ENCODE measurements at regions not wholly inside any gene's neighbourhood (a gene's known extent, or its start where the extent isn't known, plus 50 kb on each side); places are given as distances from the start of the nearest gene placed in this dataset.
"Not testable (repeated sequence)": the region's sequence is repeated elsewhere in the genome, so short reads cannot be mapped to it uniquely, and the experiment has no call there.

DNA sequence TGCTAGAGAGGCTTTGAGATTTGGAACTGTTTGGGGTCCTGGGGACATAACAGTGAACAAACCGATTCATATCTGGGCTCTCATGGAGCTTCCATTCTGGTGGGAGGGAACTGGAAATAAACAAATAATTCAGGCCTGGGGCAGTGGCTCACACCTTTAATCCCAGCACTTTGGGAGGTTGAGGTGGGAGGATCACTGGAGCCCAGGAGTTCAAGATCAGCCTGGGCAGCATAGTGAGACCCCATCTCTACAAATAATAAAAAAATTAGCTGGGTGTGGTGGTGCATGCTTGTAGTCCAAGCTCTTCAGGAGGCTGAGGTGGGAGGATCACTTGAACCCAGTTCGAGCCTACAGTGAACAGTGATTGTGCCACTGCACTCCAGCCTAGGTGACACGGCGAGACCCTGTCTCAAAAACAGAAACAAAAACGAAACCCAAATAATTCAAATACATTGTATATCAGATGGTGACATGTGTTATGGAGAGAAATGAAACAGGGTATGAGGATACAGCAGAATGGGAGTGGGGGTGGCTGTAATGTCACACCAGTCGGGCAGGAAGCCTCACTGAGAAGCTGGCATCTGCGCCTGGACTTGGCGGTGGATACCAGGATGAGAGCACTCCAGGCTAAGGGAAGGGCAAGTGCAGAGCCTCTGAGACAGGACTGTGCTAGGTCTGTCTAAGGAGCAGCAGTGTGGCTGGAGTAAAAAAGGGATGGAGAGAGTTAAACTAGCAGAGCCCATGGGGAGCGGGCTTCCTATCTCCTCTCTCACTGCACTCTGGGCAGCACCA lies 131.1 kb upstream of the ZNF536 start:
- CTCF ChIA-PET = interaction anchor here (0.6 kb wide), 1 partner anchor 403 kb away, joined by 3 read pairs; no protein-coding TSS in a partner anchor
- H3K4me3 Mint-ChIP-seq = no peak overlapping the region
- H3K9me3 Mint-ChIP-seq = no peaks in the 10 kb centered on the region
- no peak for DNase-seq
- peaks cover 14% of the 10 kb centered on the region for H3K27me3 Mint-ChIP-seq (ENCODE audit: low read depth)
- H3K36me3 Mint-ChIP-seq (ENCODE audit: low read depth) = no peaks in the 10 kb centered on the region
- H3K4me1 Mint-ChIP-seq (ENCODE audit: low read depth) = no peaks in the 10 kb centered on the region
- intact Hi-C loops (cut with micrococcal nuclease) = no loop called here
- H3K27ac Mint-ChIP-seq = no peak overlapping the region

- no peaks in the 10 kb centered on the region for H3K4me1 Mint-ChIP-seq (ENCODE audit: low read depth)
- no peak overlapping the region for H3K27ac Mint-ChIP-seq
- peaks cover 5% of the 10 kb centered on the region for H3K27me3 Mint-ChIP-seq (ENCODE audit: low read depth)
- no peaks in the 10 kb centered on the region for H3K9me3 Mint-ChIP-seq
- no peaks in the 10 kb centered on the region for H3K36me3 Mint-ChIP-seq (ENCODE audit: low read depth)
- intact Hi-C loops (cut with micrococcal nuclease) = no loop called here
- CTCF ChIA-PET = no interaction called here
- no peak overlapping the region for H3K4me3 Mint-ChIP-seq
- no peak for DNase-seq
Observed at GRCh38 chr19:30244533-30244932, 127.7 kb upstream of the ZNF536 start.

GRCh38 chr19:30245401-30246039 lies 126.7 kb upstream of the ZNF536 start:
- Mint-ChIP-seq H3K9me3 (no peaks in the 10 kb centered on the region), H3K27ac (no peak overlapping the region), H3K4me1 (ENCODE audit: low read depth) (no peaks in the 10 kb centered on the region), H3K4me3 (no peak overlapping the region), H3K27me3 (ENCODE audit: low read depth) (peaks cover 6% of the 10 kb centered on the region), H3K36me3 (ENCODE audit: low read depth) (no peaks in the 10 kb centered on the region)
- intact Hi-C loops (cut with micrococcal nuclease) = no loop called here
- DNase-seq = no peak
- CTCF ChIA-PET = no interaction called here

DNA sequence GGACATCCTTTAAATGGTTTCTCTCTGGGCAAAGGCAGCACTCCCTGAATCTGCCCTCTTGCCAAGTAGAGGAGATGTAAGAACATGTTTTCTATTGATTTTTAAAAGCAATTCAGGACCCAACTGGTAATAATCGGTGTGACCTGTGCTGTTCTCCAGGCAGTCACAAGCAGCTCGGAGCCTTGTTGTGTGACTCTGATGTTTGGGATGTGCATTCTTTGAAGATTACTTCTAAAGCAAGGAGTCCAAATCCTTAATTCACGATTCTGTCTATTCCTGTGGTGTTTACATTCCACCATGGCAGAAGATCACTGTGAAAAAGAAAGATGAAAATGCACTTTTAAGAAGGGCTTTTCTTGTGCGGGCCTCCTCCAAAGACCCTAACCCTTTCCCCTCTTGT lies 122.3 kb upstream of the ZNF536 start:
- intact Hi-C loops (cut with micrococcal nuclease) = no loop called here
- peaks cover 32% of the 10 kb centered on the region for H3K27me3 Mint-ChIP-seq (ENCODE audit: low read depth)
- no peak overlapping the region for H3K4me3 Mint-ChIP-seq
- CTCF ChIA-PET = no interaction called here
- H3K27ac Mint-ChIP-seq = no peak overlapping the region
- DNase-seq = no peak
- H3K4me1 Mint-ChIP-seq (ENCODE audit: low read depth) = no peaks in the 10 kb centered on the region
- H3K9me3 Mint-ChIP-seq = no peaks in the 10 kb centered on the region
- H3K36me3 Mint-ChIP-seq (ENCODE audit: low read depth) = no peaks in the 10 kb centered on the region

GRCh38 chr19:30252214-30252613 lies 120.0 kb upstream of the ZNF536 start:
- no peak overlapping the region for H3K27ac Mint-ChIP-seq
- no peak for DNase-seq
- no peaks in the 10 kb centered on the region for H3K9me3 Mint-ChIP-seq
- peaks cover 53% of the 10 kb centered on the region for H3K27me3 Mint-ChIP-seq (ENCODE audit: low read depth)
- no peaks in the 10 kb centered on the region for H3K4me1 Mint-ChIP-seq (ENCODE audit: low read depth)
- intact Hi-C loops (cut with micrococcal nuclease) = no loop called here
- no peak overlapping the region for H3K4me3 Mint-ChIP-seq
- CTCF ChIA-PET = interaction anchor here (0.6 kb wide), 1 partner anchor 42 kb away, joined by 3 read pairs; no protein-coding TSS in a partner anchor
- no peaks in the 10 kb centered on the region for H3K36me3 Mint-ChIP-seq (ENCODE audit: low read depth)

GRCh38 chr19:30253581-30253996 lies 118.6 kb upstream of the ZNF536 start:
- H3K4me3 Mint-ChIP-seq = no peak overlapping the region
- DNase-seq = no peak
- no peaks in the 10 kb centered on the region for H3K9me3 Mint-ChIP-seq
- H3K27ac Mint-ChIP-seq = no peak overlapping the region
- CTCF ChIA-PET = no interaction called here
- intact Hi-C loops (cut with micrococcal nuclease) = no loop called here
- H3K4me1 Mint-ChIP-seq (ENCODE audit: low read depth) = no peaks in the 10 kb centered on the region
- no peaks in the 10 kb centered on the region for H3K36me3 Mint-ChIP-seq (ENCODE audit: low read depth)
- H3K27me3 Mint-ChIP-seq (ENCODE audit: low read depth) = peaks cover 57% of the 10 kb centered on the region

DNA sequence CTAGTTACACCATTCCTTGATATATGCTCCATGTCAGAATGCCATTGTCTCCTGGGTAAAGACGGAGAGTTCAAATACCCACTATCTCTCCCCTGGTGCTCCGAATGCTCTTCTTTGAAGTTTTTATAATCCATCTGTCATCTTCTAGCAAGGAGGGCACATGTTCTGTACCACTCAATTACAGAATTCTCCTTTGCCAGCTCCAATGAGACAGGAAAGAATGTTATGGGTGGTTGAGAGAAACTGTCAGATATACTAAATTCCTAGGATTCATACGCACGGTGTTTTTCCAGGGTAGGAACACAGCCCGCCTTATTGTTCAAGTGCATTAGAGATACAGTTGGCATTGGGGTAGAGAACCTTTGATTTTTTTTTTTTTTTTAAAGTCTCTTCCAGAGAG lies 118.0 kb upstream of the ZNF536 start:
- DNase-seq = no peak
- Mint-ChIP-seq H3K36me3 (ENCODE audit: low read depth) (no peaks in the 10 kb centered on the region), H3K4me1 (ENCODE audit: low read depth) (no peaks in the 10 kb centered on the region), H3K4me3 (no peak overlapping the region), H3K27me3 (ENCODE audit: low read depth) (peaks cover 57% of the 10 kb centered on the region), H3K9me3 (no peaks in the 10 kb centered on the region), H3K27ac (no peak overlapping the region)
- CTCF ChIA-PET = no interaction called here
- intact Hi-C loops (cut with micrococcal nuclease) = no loop called here

DNA sequence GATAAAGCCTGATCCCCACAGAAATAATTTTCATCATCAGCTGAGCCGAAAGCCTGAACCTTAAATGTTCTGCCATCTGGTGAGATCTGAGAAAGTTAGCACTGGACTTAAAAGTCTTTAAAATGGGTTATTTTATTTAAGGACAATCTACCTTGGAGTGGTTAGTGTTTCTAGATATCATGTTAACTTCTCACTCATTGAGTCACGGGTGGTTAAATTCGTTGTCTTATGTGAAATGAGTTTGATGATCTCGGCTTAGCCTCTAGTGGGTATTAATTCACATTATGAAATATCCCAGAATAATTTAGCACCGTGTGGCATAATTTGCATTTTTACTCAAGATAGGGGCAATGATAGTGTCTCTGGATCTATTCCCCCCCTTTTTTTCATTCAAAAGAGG lies 117.4 kb upstream of the ZNF536 start:
- H3K4me3 Mint-ChIP-seq = no peak overlapping the region
- intact Hi-C loops (cut with micrococcal nuclease) = no loop called here
- H3K27me3 Mint-ChIP-seq (ENCODE audit: low read depth) = peaks cover 57% of the 10 kb centered on the region
- no peaks in the 10 kb centered on the region for H3K4me1 Mint-ChIP-seq (ENCODE audit: low read depth)
- CTCF ChIA-PET = interaction anchor here (0.6 kb wide), 1 partner anchor 128 kb away, joined by 3 read pairs; no protein-coding TSS in a partner anchor
- DNase-seq = no peak
- no peaks in the 10 kb centered on the region for H3K36me3 Mint-ChIP-seq (ENCODE audit: low read depth)
- H3K27ac Mint-ChIP-seq = no peak overlapping the region
- H3K9me3 Mint-ChIP-seq = no peaks in the 10 kb centered on the region

- no peaks in the 10 kb centered on the region for H3K36me3 Mint-ChIP-seq (ENCODE audit: low read depth)
- no peaks in the 10 kb centered on the region for H3K9me3 Mint-ChIP-seq
- H3K4me1 Mint-ChIP-seq (ENCODE audit: low read depth) = no peaks in the 10 kb centered on the region
- no peak overlapping the region for H3K4me3 Mint-ChIP-seq
- H3K27me3 Mint-ChIP-seq (ENCODE audit: low read depth) = peaks cover 61% of the 10 kb centered on the region
- DNase-seq = no peak
- CTCF ChIA-PET = no interaction called here
- intact Hi-C loops (cut with micrococcal nuclease) = no loop called here
- H3K27ac Mint-ChIP-seq = no peak overlapping the region
Observed at GRCh38 chr19:30255791-30256495, 116.2 kb upstream of the ZNF536 start.

GRCh38 chr19:30256496-30256850 lies 115.7 kb upstream of the ZNF536 start:
- no peak for DNase-seq
- Mint-ChIP-seq H3K4me3 (no peak overlapping the region), H3K36me3 (ENCODE audit: low read depth) (no peaks in the 10 kb centered on the region), H3K27ac (no peak overlapping the region), H3K4me1 (ENCODE audit: low read depth) (no peaks in the 10 kb centered on the region), H3K27me3 (ENCODE audit: low read depth) (peaks cover 58% of the 10 kb centered on the region), H3K9me3 (no peaks in the 10 kb centered on the region)
- CTCF ChIA-PET = no interaction called here
- intact Hi-C loops (cut with micrococcal nuclease) = no loop called here

DNA sequence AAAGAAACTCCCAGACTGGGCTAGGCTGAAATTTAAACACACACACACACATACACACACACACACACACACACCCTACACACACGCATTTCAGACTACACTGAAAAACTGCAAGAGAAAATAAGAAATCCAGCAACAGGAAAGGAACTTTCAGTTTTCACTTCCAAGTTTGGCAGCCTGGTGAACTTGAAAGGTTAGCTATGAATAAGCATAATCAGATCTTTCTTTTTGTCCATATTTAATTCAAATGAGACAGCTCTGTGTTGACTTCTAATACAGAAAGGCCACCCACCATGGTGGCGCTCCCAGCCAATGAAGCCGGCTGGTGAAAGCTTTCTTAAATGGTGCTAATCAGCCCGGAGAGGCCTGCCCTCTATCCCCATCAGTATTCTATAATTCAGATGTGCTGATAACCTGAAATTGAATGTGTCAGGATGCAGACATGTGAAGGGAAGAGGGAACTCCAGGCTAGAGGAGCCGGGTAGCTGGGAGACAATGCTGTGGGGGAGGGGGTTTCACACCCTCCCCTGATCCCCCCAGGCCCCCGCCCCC lies 108.3 kb upstream of the ZNF536 start:
- intact Hi-C loops (cut with micrococcal nuclease) = no loop called here
- Mint-ChIP-seq H3K4me1 (ENCODE audit: low read depth) (no peaks in the 10 kb centered on the region), H3K9me3 (no peaks in the 10 kb centered on the region), H3K4me3 (no peak overlapping the region), H3K27ac (no peak overlapping the region), H3K36me3 (ENCODE audit: low read depth) (no peaks in the 10 kb centered on the region), H3K27me3 (ENCODE audit: low read depth) (peaks cover 22% of the 10 kb centered on the region)
- no peak for DNase-seq
- CTCF ChIA-PET = no interaction called here

GRCh38 chr19:30265918-30266317 lies 106.3 kb upstream of the ZNF536 start:
- CTCF ChIA-PET; intact Hi-C loops (cut with micrococcal nuclease); H3K4me3 Mint-ChIP-seq; DNase-seq; H3K36me3 Mint-ChIP-seq (ENCODE audit: low read depth); H3K27ac Mint-ChIP-seq; H3K9me3 Mint-ChIP-seq; H3K4me1 Mint-ChIP-seq (ENCODE audit: low read depth): not testable (repeated sequence)
- H3K27me3 Mint-ChIP-seq (ENCODE audit: low read depth) = peaks cover 17% of the 10 kb centered on the region
